Smooth muscle cell of the brain vasculature (primary cell): ENCODE measurements at regions not wholly inside any gene's neighbourhood (a gene's known extent, or its start where the extent isn't known, plus 50 kb on each side); places are given as distances from the start of the nearest gene placed in this dataset.
"Not testable (repeated sequence)": the region's sequence is repeated elsewhere in the genome, so short reads cannot be mapped to it uniquely, and the experiment has no call there.

ENCODE experiments used
- DNase-seq: peaks from one replicate; pipeline ENCODE4 v3.0.0-alpha.2; 2012; ENCODE audit warnings: low read depth, low spot score

- not testable (repeated sequence) for DNase-seq
These were observed 139.8 kb upstream of the ERV3-1 start for GRCh38 chr7:65146118-65146914.

- not testable (repeated sequence) for DNase-seq
These were observed 139.2 kb upstream of the ERV3-1 start for GRCh38 chr7:65145710-65146109.

GRCh38 chr7:65145008-65145407 lies 138.5 kb upstream of the ERV3-1 start:
- not testable (repeated sequence) for DNase-seq

GRCh38 chr7:65144557-65144956 lies 138.1 kb upstream of the ERV3-1 start:
- not testable (repeated sequence) for DNase-seq

- not testable (repeated sequence) for DNase-seq
These were observed 137.6 kb upstream of the ERV3-1 start for GRCh38 chr7:65144119-65144518.

GRCh38 chr7:65141894-65142293 lies 135.4 kb upstream of the ERV3-1 start:
- DNase-seq, result not testable (repeated sequence)

- DNase-seq, result not testable (repeated sequence)
These were observed 134.9 kb upstream of the ERV3-1 start for GRCh38 chr7:65141405-65141778.

- DNase-seq, result not testable (repeated sequence)
These were observed 134.3 kb upstream of the ERV3-1 start for GRCh38 chr7:65140543-65141404.

- DNase-seq, result not testable (repeated sequence)
These were observed 130.4 kb upstream of the ERV3-1 start for GRCh38 chr7:65136850-65137249.

- not testable (repeated sequence) for DNase-seq
These were observed 126.6 kb upstream of the ERV3-1 start for GRCh38 chr7:65133087-65133486.

- DNase-seq, result not testable (repeated sequence)
These were observed 125.8 kb upstream of the ERV3-1 start for GRCh38 chr7:65132256-65132655.

GRCh38 chr7:65127364-65127763 lies 120.9 kb upstream of the ERV3-1 start:
- not testable (repeated sequence) for DNase-seq

- not testable (repeated sequence) for DNase-seq
These were observed 118.1 kb upstream of the ERV3-1 start for GRCh38 chr7:65124600-65124999.

GRCh38 chr7:65105650-65106203 lies 99.2 kb upstream of the ERV3-1 start:
- not testable (repeated sequence) for DNase-seq

- not testable (repeated sequence) for DNase-seq
These were observed 94.0 kb upstream of the ERV3-1 start for GRCh38 chr7:65100499-65100898.

GRCh38 chr7:65081669-65082055 lies 75.2 kb upstream of the ERV3-1 start:
- not testable (repeated sequence) for DNase-seq

GRCh38 chr7:65080799-65081668 lies 74.5 kb upstream of the ERV3-1 start:
- DNase-seq, result peak; percentile 90

GRCh38 chr7:65074959-65075358 lies 68.5 kb upstream of the ERV3-1 start:
- not testable (repeated sequence) for DNase-seq

GRCh38 chr7:65073160-65073559 lies 66.7 kb upstream of the ERV3-1 start:
- not testable (repeated sequence) for DNase-seq

- not testable (repeated sequence) for DNase-seq
These were observed 65.5 kb upstream of the ERV3-1 start for GRCh38 chr7:65071854-65072431.

GRCh38 chr7:65069476-65069875 lies 63.0 kb upstream of the ERV3-1 start:
- DNase-seq, result not testable (repeated sequence)
